Lower leg skin (tissue), 3 donors: ENCODE measurements at regions not wholly inside any gene's neighbourhood (a gene's known extent, or its start where the extent isn't known, plus 50 kb on each side); places are given as distances from the start of the nearest gene placed in this dataset.

Experiments used
- CTCF ChIP-seq, 3 donors: fragments of 450-650 bp; IDR thresholded peaks; one replicate each; pipeline ENCODE4 v1.5.1; 2016; ENCODE audit warnings: antibody characterized with exemption in 3 of 3, mild to moderate bottlenecking in 3 of 3, moderate library complexity in 2 of 3
- POLR2A ChIP-seq, 2 donors: fragments of 450-650 bp; IDR thresholded peaks; one replicate each; pipeline ENCODE4 v1.6.1; 2016 to 2017; ENCODE audit warnings: antibody characterized with exemption in 2 of 2, mild to moderate bottlenecking in 1 of 2, moderate library complexity in 1 of 2

DNA sequence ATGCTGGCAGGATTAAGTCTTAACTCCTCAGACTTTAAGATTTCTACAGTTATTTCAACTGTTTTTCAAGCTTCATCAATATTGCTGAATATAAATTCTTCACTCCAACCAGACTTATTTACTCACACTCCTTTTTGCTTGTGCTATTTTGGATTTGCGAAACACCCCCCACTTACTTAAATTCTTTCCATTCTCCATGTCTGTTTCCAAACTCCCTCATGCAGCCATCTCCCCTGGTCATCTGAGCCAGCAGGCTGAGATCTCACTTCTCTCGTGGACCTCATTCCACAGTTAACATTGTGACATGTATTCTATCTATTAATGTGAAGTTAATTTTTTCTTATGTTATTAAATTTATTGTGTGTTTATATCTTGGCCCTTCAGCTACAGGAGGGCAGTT lies 188.9 kb upstream of the HDAC9 start:
- no peak for TF ChIP-seq CTCF (IDR thresholded peaks at IDR 0.05)
- TF ChIP-seq POLR2A (IDR thresholded peaks at IDR 0.05): no peak
